Body of pancreas (tissue), 4 donors: ENCODE measurements at regions not wholly inside any gene's neighbourhood (a gene's known extent, or its start where the extent isn't known, plus 50 kb on each side); places are given as distances from the start of the nearest gene placed in this dataset.

Experiments
- POLR2A ChIP-seq, 3 donors: fragments of 450-650 bp; IDR thresholded peaks; one replicate each; pipeline ENCODE4 v1.6.1; 2016; ENCODE audit warnings: antibody characterized with exemption in 3 of 3, mild to moderate bottlenecking in 2 of 3
- TF ChIP-seq, protein P1 (sequence below), 7 experiments: fragments of 450-650 bp in 4 of 7; fragments of 200-600 bp in 3 of 7; sonication (generic) in 3 of 7; IDR thresholded peaks; one replicate each; pipeline ENCODE4 v1.5.1; 2016 to 2019; ENCODE audit warnings: antibody characterized with exemption in 7 of 7

GRCh38 chr18:62455222-62455621 is 67.6 kb upstream of the ZCCHC2 start:
- TF ChIP-seq, protein P1, sequence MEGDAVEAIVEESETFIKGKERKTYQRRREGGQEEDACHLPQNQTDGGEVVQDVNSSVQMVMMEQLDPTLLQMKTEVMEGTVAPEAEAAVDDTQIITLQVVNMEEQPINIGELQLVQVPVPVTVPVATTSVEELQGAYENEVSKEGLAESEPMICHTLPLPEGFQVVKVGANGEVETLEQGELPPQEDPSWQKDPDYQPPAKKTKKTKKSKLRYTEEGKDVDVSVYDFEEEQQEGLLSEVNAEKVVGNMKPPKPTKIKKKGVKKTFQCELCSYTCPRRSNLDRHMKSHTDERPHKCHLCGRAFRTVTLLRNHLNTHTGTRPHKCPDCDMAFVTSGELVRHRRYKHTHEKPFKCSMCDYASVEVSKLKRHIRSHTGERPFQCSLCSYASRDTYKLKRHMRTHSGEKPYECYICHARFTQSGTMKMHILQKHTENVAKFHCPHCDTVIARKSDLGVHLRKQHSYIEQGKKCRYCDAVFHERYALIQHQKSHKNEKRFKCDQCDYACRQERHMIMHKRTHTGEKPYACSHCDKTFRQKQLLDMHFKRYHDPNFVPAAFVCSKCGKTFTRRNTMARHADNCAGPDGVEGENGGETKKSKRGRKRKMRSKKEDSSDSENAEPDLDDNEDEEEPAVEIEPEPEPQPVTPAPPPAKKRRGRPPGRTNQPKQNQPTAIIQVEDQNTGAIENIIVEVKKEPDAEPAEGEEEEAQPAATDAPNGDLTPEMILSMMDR (IDR thresholded peaks at IDR 0.05), result no peak
- TF ChIP-seq POLR2A (IDR thresholded peaks at IDR 0.05), result no peak
